ENCODE measurements at regions not wholly inside any gene's neighbourhood (a gene's known extent, or its start where the extent isn't known, plus 50 kb on each side); places are given as distances from the start of the nearest gene placed in this dataset.

DNA sequence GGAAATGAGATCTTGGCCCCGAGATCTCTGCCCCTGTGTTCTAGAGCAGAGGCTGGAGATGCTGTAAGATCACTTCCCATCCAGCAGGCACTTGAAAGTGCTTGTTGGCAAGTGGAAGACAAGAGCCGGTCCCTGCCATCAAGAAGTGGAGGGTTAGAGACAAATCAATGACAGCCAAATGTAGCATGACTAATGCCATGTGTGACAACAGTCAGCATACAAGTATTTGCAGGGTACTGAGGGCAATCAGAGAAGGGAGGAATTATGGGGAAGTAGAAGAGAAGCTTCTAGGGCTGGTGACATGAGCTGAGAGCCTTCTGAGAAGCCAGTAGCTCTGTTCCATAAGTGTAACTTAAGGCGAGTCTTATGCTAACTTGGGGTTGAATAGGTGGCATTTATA, 58.6 kb downstream of the TMEM17 start:
- DNase-seq: no peak

DNA sequence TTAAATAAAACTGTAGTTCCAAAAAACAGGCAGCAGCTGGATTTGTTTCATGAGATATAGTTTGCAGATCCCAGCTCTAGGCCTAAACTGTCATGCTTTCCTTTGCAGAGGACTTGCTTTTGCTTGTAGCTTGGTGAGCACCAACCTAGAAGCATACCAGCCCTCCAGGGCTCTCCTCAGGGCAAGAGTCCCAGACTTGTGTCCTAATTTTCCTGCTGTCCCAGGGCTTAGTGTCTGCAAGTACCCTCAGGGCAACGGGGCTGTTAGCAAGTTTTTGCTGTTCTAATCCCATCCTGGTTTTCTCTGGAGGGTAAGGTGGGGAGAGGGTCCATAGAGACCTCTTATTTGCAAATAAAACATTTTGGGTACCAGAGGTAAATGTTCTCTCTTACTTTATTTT, 59.5 kb downstream of the TMEM17 start:
- no peak for DNase-seq

DNA sequence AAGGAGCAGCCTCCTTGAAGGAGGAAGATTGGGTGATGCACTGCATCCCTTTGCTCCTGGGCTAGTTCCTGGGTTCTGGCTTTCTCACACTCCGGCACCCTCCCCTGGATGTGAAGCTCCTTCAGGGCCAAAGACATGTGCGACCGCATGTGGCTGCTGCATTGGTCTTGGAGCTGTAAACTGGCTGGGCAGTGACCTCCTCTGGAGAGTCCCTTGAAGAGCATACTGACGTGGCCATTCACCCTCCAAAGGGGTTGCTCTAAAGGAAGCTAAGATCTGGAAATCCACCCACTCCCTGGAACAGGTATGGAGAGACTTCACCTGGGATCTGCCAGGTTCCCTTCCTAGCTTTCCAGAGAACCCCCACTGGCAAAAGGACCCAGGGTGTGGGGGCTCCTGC, 62.1 kb downstream of the TMEM17 start:
- DNase-seq: no peak

DNA sequence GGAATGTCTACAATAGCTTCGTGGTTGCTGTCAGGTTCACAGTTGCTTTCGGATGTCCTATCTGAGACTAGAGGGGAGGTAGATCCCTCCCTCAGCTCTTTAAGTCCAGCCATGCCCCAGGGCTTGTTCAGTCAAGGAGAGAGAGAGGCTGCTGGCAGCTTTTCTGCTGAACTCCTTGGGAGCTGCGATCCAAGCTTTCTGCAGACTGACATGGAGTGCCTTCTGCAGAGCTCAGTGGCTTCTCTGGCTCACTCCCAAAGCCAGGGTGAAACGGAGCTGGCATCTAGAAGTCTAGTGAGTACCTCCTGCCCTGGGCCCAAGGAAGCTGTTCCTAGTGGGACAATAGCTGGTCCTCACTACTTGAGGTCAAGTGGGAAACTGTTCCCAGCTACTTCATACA, 62.5 kb downstream of the TMEM17 start:
- DNase-seq: no peak

DNA sequence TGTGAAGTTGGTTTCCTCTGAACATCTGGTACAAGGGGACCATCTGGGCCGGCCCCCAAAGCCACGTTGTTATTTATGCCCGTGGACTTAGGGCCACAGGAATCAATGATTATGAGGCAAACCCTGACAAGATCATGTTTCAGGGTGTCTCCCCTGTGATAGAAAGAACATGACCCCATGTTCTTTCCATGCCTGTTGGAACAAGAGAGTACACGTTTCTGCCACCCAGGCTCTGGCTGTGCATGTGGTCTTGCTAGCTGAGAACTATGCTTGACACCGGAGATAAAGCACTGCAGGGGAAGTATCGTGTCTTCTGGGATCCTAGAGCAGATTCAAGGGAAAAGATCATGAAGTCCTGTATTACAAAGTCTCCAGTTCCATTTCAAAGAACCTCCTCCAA, 64.2 kb downstream of the TMEM17 start:
- DNase-seq: no peak

DNA sequence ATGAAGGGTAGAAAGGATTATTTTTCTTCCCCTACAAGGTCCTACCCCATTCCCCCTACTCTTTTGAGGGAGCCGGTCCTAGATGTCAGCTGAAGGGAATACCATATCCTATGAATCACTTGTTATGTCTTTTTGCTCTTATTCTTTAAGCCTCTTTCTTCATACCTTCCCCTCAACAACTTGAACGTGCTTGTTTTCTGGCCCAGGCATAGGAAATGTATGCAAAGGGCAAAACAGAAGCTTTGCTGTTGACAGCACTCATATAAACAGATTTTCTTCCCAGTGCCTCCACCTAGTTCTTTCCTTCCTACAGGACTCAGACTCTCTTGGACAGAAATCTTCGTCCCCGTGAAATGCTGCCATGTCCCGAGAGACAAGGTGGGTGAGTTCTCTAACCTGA, 64.6 kb downstream of the TMEM17 start:
- DNase-seq: no peak

DNA sequence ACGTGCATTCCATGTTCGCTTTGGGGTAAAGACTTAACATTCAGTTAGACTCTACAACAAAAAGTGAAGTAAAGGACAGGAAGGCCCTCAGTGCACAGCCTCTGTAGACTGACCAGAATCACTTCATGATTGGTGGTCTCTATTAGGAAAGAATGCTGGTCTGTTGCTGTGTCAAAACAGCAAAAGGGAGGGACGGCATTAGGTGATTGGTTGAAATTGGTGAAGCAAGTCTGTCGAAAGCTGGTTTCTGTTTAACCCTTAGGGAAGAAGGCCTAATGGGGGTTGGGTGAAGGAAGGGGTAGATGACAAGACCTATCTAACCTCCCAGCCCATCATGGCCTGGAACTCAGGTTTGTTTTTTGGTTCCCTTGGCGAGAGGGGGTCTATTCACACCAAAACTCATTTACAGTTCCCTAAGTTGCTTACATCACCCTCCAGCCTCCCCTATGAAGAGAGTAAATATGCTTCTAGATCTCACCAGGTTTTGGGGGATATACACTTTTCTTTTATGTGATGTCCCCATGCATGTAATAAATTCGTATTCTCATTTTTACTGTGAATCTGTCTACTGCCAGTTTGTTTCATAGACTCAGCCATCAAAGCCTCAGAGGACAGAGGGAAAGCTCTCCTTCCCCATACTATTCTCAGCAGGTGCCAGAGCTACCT, 65.6 kb downstream of the TMEM17 start:
- DNase-seq: no peak

DNA sequence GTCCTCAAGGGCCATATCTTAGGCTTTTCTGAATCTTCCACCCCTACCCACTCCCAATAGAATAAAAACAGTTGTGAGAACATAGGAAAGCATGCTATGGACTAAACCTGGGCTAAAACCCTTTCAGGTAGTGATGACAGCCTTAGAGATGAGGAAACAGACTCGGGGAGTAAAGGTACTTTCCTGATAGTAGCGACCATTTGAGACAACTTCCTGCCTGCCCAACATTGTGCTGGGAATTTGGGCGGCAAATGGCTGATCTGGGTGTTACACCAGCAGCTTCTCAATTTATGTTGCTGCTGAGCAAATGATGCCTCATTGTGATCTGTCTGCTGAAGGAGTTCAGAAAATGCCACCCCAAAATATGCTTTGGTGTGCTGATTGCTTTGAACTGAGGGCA, 66.6 kb downstream of the TMEM17 start:
- no peak for DNase-seq

DNA sequence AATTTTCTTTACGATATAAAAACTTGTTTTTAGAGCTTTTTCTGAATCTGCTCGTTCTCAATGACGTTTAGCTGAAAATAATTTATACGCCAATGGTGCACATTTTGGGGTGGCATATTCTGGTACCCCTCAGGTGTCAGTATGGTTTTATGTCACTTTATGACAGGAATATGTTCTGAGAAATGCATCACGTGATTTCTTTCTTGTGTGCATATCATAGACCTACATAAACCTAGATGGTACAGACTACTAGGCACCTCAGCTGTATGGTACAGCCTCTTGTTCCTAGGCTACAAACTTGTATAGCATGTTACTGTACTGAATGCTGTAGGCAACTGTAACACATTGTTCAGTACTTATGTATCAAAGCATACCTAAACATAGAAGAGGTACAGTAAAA, 68.2 kb downstream of the TMEM17 start:
- DNase-seq: no peak

DNA sequence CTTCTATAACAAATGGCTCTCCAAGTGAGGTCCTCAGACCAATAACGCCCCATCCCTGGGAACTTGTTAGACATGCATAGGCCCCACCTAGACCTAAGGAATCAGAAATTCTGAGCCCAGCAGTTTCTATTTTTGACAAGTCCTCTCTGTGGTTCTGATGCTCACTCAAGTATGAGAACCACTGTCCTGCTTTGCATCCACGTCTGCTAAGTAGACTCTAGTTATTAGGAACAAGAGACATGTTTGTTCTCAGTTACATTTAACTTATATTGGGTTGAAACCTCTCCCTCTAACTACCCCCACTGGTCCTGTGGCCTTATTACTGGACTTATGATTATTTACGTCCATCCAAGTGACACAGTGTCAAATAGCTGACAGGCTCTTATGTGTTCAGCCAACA, 70.3 kb downstream of the TMEM17 start:
- DNase-seq: no peak

DNA sequence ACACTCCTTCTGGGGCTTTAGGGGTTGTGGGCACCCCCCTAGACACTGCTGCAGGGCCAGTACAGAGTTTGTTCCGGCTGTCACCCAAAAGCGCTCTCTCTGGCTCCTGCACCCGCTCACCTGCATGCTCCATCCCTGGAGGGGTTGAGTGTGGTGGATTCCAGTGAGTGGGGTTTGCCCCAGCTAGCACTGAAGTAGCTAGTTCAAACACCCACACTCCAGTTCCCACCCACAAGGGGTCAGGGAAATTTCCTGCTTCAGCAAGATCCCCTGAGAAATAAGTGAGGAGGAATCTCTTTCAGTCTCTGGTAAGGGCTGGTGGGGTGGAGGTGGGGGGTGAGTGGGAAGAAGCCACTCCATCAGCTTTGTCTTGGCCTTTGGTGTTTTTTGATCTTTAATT, 73.6 kb downstream of the TMEM17 start:
- DNase-seq: no peak

DNA sequence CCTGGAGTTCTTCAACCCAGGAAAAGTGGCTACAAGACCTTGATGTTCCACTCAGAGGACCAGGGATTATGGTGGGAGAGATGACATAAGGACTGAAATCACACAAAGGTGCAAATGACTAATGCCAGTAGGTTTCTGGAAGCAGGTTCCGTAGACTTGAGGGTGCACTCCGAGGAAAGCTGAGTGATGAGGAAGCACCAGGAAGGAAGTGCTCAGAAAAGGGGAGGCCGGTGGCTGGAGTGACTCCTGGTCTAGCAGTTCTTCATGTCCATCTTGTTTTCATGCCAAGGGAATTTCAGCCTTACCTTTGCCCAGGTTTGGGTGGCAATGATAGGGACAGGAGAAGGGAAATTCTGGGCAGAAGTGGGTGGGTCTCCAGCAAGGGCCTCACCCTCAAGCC, 74.5 kb downstream of the TMEM17 start:
- no peak for DNase-seq

DNA sequence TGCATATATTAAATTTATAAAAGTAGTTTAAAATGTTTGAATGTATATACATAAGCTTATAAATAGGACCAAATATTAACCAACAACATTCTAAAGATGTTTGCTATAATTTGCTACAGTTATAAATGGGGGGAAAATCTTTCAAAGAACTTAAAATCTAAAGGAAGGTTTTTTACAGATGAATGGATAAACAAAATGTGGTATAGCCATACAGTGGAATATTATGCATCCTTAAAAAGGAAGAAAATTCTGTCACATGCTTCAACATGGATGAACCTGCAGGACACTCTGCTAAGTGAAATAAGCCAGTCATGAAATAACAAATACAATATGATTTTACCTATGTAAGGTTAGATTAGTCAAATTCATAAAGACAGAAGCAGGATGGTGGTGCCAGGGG, 75.8 kb downstream of the TMEM17 start:
- no peak for DNase-seq

DNA sequence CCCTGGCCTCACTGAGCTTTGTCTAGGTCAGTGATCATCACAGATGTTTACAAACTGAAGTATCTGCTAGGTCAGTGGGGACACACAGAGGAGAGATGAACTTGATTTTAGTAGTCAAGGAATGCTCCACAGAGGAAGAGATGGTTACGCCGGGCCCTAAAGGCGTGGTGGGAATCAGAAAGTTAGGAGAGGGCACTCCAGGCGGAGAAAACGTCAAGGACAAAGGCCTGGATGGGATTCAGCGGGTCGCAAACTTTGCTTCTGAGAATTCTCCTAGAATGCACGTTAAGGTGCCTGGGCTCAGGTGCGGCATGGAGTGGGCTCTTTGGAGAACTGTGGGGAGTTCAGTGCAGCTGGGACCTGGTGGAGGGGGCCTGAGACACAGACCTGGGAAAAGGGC, 78.8 kb downstream of the TMEM17 start:
- no peak for DNase-seq

DNA sequence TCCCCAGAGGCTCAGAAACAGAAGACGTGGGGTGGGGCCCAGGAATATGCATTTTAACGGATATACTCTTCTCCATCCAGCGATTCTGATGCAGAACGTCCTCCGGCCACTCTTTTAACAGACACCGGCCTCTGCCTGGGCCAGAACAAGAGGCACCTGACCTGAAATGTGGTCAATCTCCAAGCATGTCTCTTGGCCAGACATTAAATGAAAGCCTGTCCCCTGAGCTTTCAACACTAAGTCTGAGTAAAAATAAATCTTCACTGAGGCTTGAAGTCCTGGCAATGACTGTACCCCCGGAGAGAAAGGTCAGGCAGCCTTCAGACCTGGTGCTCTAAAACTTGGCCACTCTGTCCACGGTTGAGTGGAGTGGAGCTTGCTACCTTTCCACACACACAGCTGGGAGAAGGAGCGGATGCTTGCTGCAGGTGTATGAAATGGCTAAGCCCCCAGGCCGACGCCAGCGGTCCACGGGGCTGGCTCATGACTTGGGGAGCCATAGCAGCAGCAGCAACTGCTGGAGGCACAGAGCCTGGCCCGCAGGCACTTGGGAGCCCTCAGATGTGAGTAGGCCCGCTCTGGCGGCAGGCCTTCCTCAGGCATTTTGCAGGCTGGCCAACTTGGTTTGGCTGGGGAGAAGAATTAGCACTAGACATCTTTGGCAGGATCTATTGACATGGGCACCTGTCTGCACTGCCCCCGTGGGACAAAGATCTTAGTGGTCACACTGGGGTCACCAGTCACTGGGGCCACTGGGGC, 79.7 kb downstream of the TMEM17 start:
- no peak for DNase-seq

DNA sequence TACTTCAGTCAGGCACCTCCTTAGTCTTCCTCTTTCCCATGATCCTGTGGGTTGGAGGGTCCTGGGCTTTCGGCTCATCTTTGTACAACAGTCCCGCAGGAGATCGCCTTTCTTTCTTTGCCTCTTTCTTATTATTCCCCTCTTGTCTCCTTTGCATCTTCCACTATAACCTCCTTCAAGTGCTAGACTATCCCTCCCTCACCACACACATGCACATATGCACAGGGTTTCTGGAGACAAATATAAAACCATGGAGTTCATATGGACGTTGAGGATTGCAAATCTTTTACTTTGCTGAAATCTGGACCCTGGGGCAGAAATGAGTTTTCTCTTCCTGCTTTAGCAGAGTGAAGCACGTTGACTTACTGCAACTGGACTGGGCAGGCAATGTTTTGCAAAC, 80.3 kb downstream of the TMEM17 start:
- no peak for DNase-seq

DNA sequence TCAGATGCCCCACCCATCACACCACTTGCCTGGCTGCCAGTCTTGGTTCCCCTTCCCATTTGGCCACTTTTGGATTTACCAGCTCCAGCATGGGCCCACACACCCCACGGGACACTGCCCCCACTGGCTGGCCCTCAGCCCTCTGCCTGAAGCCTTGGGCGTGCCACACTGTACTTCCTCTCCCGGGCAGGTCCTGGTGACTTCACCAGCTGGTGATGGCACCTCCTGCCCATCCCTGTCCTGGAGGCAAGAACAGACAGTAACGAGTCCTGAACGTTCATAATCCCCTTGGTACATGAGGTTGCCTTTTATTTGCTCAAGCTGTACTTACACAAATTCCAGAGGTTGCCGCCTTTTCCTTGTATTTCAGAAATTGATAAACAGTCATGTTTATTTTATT, 81.1 kb downstream of the TMEM17 start:
- peak; percentile 23 for DNase-seq

DNA sequence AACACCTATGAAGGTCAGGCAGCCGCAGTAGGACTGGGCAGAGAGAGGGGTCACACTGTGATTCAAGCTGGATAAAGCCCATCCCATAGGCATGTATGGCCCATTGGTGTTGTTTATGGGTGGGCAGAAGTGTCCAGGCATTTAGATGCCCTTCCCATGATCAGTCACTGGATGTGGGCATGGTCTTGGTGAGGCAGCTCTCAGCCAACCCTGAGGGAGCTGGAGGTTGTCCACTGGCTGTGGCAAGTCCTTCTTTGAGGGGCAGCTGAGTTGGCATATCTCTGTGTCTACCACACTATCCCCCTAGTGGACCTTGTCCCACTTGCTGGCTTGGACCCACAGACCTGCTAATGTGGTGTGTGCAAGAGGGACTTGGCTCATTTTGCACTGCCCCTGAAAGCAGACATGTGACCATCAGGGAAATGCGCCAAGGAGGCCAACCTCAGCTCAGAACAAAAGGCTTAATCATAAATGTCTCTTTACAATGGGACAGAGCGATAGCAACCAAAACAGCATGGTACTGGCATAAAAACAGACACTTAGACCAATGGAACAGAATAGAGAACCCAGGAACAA, 82.0 kb downstream of the TMEM17 start:
- DNase-seq: no peak

DNA sequence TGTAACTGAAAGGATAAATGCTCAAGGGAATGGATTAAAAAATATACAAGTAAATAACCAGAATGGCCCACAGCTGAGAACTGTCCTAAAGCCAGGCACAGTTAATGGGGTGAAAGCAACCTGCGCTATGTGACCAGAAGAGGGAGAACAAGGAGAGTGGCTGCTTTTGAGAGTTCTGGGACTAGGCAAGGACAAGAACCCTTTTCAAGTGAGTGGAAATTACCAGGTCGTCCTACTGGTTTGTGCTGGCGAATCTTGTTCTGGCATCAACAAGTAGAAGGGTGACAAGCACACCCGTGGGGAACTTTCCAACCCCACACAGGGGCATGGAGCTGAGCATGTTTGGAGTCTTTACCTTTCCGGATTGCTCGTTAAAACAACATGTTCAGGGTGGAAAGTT, 82.8 kb downstream of the TMEM17 start:
- DNase-seq: no peak

DNA sequence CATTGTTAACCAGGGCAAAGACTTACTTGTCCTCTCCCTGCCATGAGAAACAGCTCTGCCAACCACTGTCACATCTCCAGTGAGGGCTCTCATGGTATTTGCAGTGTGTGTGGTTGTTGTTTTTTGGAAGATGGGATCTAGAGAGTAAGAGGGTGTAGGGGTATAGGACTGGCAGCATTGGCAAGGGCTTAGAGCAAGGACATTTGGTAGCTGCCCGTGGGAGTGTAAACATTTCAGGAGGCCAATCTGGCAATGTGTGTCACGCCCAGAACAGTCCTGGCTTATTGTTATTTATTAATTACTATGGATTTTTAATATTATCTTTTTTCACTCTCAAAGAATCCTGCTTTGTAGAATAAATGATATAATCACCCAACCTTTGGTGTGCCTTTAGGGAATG, 90.5 kb downstream of the TMEM17 start:
- no peak for DNase-seq

DNA sequence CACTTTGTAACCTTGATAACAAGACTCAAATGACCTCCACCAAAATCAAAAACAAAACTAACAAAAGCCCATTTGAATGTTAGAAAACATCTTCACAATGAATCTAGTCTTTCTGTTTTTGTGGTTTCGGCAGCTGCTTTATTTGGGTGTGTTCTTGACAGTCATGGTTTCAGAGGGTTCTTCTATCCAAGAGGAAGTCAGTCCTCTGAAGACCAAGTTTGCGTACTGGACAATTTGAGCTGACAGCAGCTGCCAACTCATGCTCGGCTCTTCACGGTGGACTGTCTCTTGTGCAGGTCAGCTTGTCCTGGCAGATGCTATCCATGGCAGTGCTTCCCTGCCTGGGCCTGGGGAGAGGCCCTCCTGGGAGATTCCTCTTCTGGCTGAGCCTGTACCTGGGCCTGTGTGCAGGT, 91.0 kb downstream of the TMEM17 start:
- peak; percentile 69 for DNase-seq

DNA sequence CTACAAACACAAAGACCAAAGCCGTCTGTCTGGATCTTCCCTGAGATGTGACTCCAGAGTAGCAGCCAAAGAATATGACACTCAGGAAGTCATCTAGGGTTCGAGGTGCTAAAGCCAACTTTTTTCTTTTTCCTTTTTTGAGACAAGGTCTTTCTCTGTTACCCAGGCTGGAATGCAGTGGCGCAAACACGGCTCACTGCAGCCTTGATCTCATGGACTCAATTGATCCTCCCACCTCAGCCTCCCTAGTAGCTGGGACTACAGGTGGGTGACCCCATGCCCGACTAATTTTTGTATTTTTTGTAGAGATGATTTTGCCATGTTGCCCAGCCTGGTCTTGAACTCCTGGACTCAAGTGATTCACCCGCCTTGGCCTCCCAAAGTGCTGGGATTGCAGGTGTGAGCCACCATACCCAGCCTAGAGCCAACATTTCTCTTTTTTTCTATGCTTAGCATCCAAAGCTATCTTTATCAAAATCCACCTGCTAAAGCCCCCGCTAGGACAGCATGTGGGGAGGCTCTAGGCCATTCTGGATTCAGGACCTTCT, 92.8 kb downstream of the TMEM17 start:
- no peak for DNase-seq

DNA sequence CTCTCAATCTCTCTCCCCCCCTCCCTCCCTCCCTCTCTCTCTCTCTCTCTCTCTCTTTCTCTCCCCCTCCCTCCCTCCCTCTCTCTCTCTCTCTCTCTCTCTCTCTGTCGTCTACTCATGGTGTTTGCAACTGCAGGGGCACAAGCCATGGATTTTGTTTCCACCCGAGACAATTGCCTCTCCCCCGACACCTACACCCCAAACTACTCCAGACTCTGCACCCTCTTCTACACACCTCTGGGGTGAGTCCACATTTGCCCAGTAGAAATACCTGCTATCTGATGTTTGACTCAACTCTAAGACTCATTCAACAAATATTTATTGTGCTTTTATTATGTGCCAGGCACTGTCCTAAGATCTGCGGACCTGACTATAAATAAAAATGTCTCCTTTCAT, 93.7 kb downstream of the TMEM17 start:
- DNase-seq: no peak

DNA sequence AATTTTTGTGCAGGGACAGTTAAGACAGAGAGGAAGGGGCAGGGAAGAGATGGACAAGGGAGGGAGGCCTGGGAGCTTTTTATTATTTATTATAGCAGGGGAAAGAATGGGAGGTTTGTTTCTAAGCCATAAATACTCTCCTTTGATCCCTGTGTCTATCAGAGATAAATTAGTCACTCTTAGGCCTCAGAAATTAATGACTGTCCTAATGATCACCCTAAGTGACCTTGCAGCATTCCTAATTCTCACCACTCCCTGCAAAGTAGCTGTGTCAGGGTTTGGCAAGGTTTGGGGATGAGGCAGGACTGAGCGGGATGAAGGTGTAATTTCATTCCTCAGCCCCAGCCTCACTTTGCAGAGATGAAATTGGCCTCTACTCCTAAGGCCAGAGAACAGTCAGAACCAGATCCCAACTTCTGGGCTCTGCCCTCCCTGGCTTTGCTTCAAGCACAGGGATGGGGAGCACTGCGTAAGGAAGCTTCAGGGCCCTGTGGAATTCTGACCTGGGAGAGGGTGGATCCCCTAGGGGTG, 95.0 kb downstream of the TMEM17 start:
- DNase-seq: no peak
